Adrenal gland (tissue), 5 donors: ENCODE measurements at regions not wholly inside any gene's neighbourhood (a gene's known extent, or its start where the extent isn't known, plus 50 kb on each side); places are given as distances from the start of the nearest gene placed in this dataset.

Experiments
- CTCF ChIP-seq, 6 experiments: fragments of 450-650 bp in 4 of 6; fragments of 200-600 bp in 2 of 6; sonication (generic) in 1 of 6; IDR thresholded peaks; 1 replicate in 5 of 6; 2 replicates in 1 of 6; pipeline versions ENCODE4 v1.5.1 to v1.8.0; 2016 to 2021; ENCODE audit warnings: antibody characterized with exemption in 6 of 6, mild to moderate bottlenecking in 2 of 6, moderate library complexity in 1 of 6
- POLR2A ChIP-seq, 2 donors: fragments of 450-650 bp; IDR thresholded peaks; one replicate each; pipeline ENCODE4 v1.6.1; 2017; ENCODE audit warnings: antibody characterized with exemption in 2 of 2, mild to moderate bottlenecking in 2 of 2, moderate library complexity in 1 of 2
- donor health status: DM: no; HTN: no; CAD: no.

- no peak for TF ChIP-seq POLR2A (IDR thresholded peaks at IDR 0.05)
- TF ChIP-seq CTCF (IDR thresholded peaks at IDR 0.05): no peak
Observed at GRCh38 chr10:65618126-65618525, 1307.7 kb upstream of the LRRTM3 start.
